Common myeloid progenitor, CD34-positive (primary cell): ENCODE measurements at regions not wholly inside any gene's neighbourhood (a gene's known extent, or its start where the extent isn't known, plus 50 kb on each side); places are given as distances from the start of the nearest gene placed in this dataset.

Experiments used
- CTCF ChIA-PET: fragments of 350-600 bp; sonication (Branson Sonifier 250); formaldehyde crosslinking; loops from one replicate; lab custom pipeline; 2021; ENCODE audit warnings: antibody characterized with exemption; lab: Charles Lee
- POLR2A ChIA-PET: fragments of 350-600 bp; sonication (Branson Sonifier 250); formaldehyde crosslinking; loops from one replicate; lab custom pipeline; 2021; ENCODE audit warnings: antibody characterized with exemption; lab: Charles Lee
- DNase-seq, 3 donors: peaks; one replicate each; pipeline versions ENCODE4 v3.0.0 to v3.0.0-alpha.2; 2013
- H3K27ac ChIP-seq, 2 experiments: 1 replicate in 1 of 2; 2 replicates in 1 of 2; pipeline ENCODE4 v1.7.0; 2013; ENCODE audit warnings: inconsistent platforms in 2 of 2, low read length in 2 of 2, mild to moderate bottlenecking in 2 of 2, low read depth in 1 of 2, moderate library complexity in 1 of 2; ENCODE audit not compliant: severe bottlenecking in 2 of 2, insufficient read depth in 1 of 2, poor library complexity in 1 of 2
- H3K27me3 ChIP-seq, 5 experiments: replicated peaks in 2 of 5; 1 replicate in 3 of 5; 2 replicates in 2 of 5; pipeline versions ENCODE4 v1.6.1 to v1.7.0; 2013; ENCODE audit warnings: low read length in 4 of 5, mild to moderate bottlenecking in 2 of 5, moderate library complexity in 2 of 5, inconsistent platforms in 1 of 5; ENCODE audit not compliant: insufficient read depth in 5 of 5, control insufficient read depth in 4 of 5
- H3K36me3 ChIP-seq, 4 experiments: 1 replicate in 2 of 4; 2 replicates in 2 of 4; pipeline versions ENCODE4 v1.6.1 to v1.7.0; 2013; ENCODE audit warnings: low read length in 3 of 4, control low read depth in 1 of 4, mild to moderate bottlenecking in 1 of 4; ENCODE audit not compliant: control insufficient read depth in 4 of 4, insufficient read depth in 4 of 4
- H3K4me1 ChIP-seq, 4 experiments: 1 replicate in 3 of 4; 2 replicates in 1 of 4; pipeline versions ENCODE4 v1.6.1 to v1.7.1; 2013; ENCODE audit warnings: low read length in 3 of 4, mild to moderate bottlenecking in 3 of 4, control low read depth in 1 of 4, inconsistent platforms in 1 of 4, moderate library complexity in 1 of 4; ENCODE audit not compliant: control insufficient read depth in 4 of 4, insufficient read depth in 4 of 4; ENCODE audit errors: control extremely low read depth in 1 of 4
- H3K4me3 ChIP-seq, 7 experiments: 1 replicate in 4 of 7; 2 replicates in 3 of 7; pipeline versions ENCODE4 v1.5.1 to v1.7.0; 2013; ENCODE audit warnings: mild to moderate bottlenecking in 7 of 7, low read length in 6 of 7, moderate library complexity in 6 of 7, inconsistent platforms in 2 of 7, low read depth in 2 of 7, control low read depth in 1 of 7; ENCODE audit not compliant: insufficient read depth in 4 of 7, control insufficient read depth in 1 of 7; ENCODE audit errors: extremely low read depth in 1 of 7
- H3K9me3 ChIP-seq, 5 experiments: 1 replicate in 4 of 5; 2 replicates in 1 of 5; pipeline versions ENCODE4 v1.6.1 to v1.7.1; 2013; ENCODE audit warnings: low read length in 4 of 5, mild to moderate bottlenecking in 2 of 5, inconsistent platforms in 1 of 5, low read depth in 1 of 5, moderate library complexity in 1 of 5; ENCODE audit not compliant: control insufficient read depth in 4 of 5, insufficient read depth in 2 of 5; ENCODE audit errors: control extremely low read depth in 1 of 5
- WGBS: methylation state at CpG from one replicate; pipeline ENCODE4 v1.1.5; 2013; ENCODE audit not compliant: insufficient coverage; 5-methylcytosine and 5-hydroxymethylcytosine counted together

- ChIA-PET CTCF (no interaction called here), POLR2A (no interaction called here)
- no peaks in the 10 kb centered on the region for H3K9me3 ChIP-seq
- H3K27me3 ChIP-seq = no peaks in the 10 kb centered on the region
- no peaks in the 10 kb centered on the region for H3K4me1 ChIP-seq
- DNase-seq = no peak
- no peak overlapping the region for H3K4me3 ChIP-seq
- no peak overlapping the region for H3K27ac ChIP-seq
- WGBS = 100% methylated on average over 2 of the region's 2 CpGs
- no peaks in the 10 kb centered on the region for H3K36me3 ChIP-seq
Measured at GRCh38 chr3:6113338-6113737, 747.6 kb upstream of the GRM7 start.

GRCh38 chr3:6119367-6119766 lies 741.5 kb upstream of the GRM7 start:
- Histone ChIP-seq H3K36me3 (no peaks in the 10 kb centered on the region), H3K4me1 (no peaks in the 10 kb centered on the region), H3K27me3 (no peaks in the 10 kb centered on the region), H3K9me3 (no peaks in the 10 kb centered on the region), H3K4me3 (no peak overlapping the region), H3K27ac (no peak overlapping the region)
- CTCF ChIA-PET = no interaction called here
- POLR2A ChIA-PET = no interaction called here
- no peak for DNase-seq
- 100% methylated on average over 2 of the region's 3 CpGs for WGBS

GRCh38 chr3:6120786-6121185 lies 740.1 kb upstream of the GRM7 start:
- ChIA-PET CTCF (no interaction called here), POLR2A (no interaction called here)
- no peak for DNase-seq
- Histone ChIP-seq H3K27ac (no peak overlapping the region), H3K9me3 (no peaks in the 10 kb centered on the region), H3K36me3 (no peaks in the 10 kb centered on the region), H3K4me3 (no peak overlapping the region), H3K27me3 (no peaks in the 10 kb centered on the region), H3K4me1 (no peaks in the 10 kb centered on the region)
- no CpG with 5 or more reads among the region's 5 CpGs for WGBS

GRCh38 chr3:6124875-6125274 lies 736.0 kb upstream of the GRM7 start:
- Histone ChIP-seq H3K36me3 (no peaks in the 10 kb centered on the region), H3K4me3 (no peak overlapping the region), H3K4me1 (no peaks in the 10 kb centered on the region), H3K27me3 (no peaks in the 10 kb centered on the region), H3K9me3 (no peaks in the 10 kb centered on the region), H3K27ac (no peak overlapping the region)
- DNase-seq = no peak
- no CpG with 5 or more reads among the region's 5 CpGs for WGBS
- ChIA-PET POLR2A (no interaction called here), CTCF (no interaction called here)

GRCh38 chr3:6125520-6125919 lies 735.4 kb upstream of the GRM7 start:
- Histone ChIP-seq H3K4me1 (no peaks in the 10 kb centered on the region), H3K27me3 (no peaks in the 10 kb centered on the region), H3K4me3 (no peak overlapping the region), H3K9me3 (no peaks in the 10 kb centered on the region), H3K36me3 (no peaks in the 10 kb centered on the region), H3K27ac (no peak overlapping the region)
- POLR2A ChIA-PET = no interaction called here
- WGBS = 94% methylated on average over 3 of the region's 3 CpGs
- CTCF ChIA-PET = no interaction called here
- no peak for DNase-seq

- POLR2A ChIA-PET = no interaction called here
- WGBS = 95% methylated on average over 8 of the region's 8 CpGs
- Histone ChIP-seq H3K27me3 (no peaks in the 10 kb centered on the region), H3K27ac (no peak overlapping the region), H3K36me3 (no peaks in the 10 kb centered on the region), H3K4me3 (no peak overlapping the region), H3K4me1 (no peaks in the 10 kb centered on the region), H3K9me3 (no peaks in the 10 kb centered on the region)
- CTCF ChIA-PET = no interaction called here
- DNase-seq = no peak
Measured at GRCh38 chr3:6132684-6133432, 728.1 kb upstream of the GRM7 start.

GRCh38 chr3:6142707-6143106 lies 718.2 kb upstream of the GRM7 start:
- H3K27ac ChIP-seq = no peak overlapping the region
- H3K27me3 ChIP-seq = no peaks in the 10 kb centered on the region
- H3K36me3 ChIP-seq = no peaks in the 10 kb centered on the region
- ChIA-PET CTCF (no interaction called here), POLR2A (no interaction called here)
- no peaks in the 10 kb centered on the region for H3K9me3 ChIP-seq
- WGBS = 100% methylated on average over 1 of the region's 3 CpGs
- no peaks in the 10 kb centered on the region for H3K4me1 ChIP-seq
- H3K4me3 ChIP-seq = no peak overlapping the region
- DNase-seq = no peak
